Stimulated activated CD4-positive, alpha-beta T cell treated with anti-CD3 and anti-CD28 coated beads, Interleukin-2, amount 100 ng/mL, for 48 hours (primary cell): ENCODE measurements at regions not wholly inside any gene's neighbourhood (a gene's known extent, or its start where the extent isn't known, plus 50 kb on each side); places are given as distances from the start of the nearest gene placed in this dataset.

ENCODE experiments used
- DNase-seq, 2 donors: peaks; one replicate each; pipeline ENCODE4 v3.0.0-alpha.2; 2020

- DNase-seq: no peak
Measured at GRCh38 chr2:155100261-155100660, 401.8 kb downstream of the KCNJ3 start.

GRCh38 chr2:155099784-155100183 is 401.3 kb downstream of the KCNJ3 start:
- no peak for DNase-seq

- no peak for DNase-seq
Measured at GRCh38 chr2:155095613-155096012, 397.1 kb downstream of the KCNJ3 start.

GRCh38 chr2:155080373-155080772 is 381.9 kb downstream of the KCNJ3 start:
- DNase-seq: no peak

DNA sequence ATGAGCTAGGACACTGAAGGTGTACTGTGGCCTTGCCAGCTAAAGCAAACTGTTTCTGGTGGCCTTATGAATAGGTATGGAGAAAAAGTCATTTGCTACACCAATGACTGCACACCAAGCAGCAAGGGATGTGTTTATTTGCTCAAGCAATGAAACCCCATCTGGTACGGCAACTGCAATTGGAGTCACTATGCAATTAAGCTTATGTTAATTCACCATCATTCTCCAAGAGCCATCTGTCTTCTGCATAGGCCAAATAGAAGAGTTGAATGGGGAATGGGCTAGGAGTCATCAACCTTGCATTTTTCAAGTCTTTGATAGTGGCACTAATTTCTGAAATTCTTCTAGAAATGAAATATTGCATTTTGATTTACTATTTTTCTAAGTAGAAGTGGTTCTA is 372.0 kb downstream of the KCNJ3 start:
- no peak for DNase-seq

- DNase-seq: no peak
Measured at GRCh38 chr2:155062922-155063258, 364.4 kb downstream of the KCNJ3 start.

DNA sequence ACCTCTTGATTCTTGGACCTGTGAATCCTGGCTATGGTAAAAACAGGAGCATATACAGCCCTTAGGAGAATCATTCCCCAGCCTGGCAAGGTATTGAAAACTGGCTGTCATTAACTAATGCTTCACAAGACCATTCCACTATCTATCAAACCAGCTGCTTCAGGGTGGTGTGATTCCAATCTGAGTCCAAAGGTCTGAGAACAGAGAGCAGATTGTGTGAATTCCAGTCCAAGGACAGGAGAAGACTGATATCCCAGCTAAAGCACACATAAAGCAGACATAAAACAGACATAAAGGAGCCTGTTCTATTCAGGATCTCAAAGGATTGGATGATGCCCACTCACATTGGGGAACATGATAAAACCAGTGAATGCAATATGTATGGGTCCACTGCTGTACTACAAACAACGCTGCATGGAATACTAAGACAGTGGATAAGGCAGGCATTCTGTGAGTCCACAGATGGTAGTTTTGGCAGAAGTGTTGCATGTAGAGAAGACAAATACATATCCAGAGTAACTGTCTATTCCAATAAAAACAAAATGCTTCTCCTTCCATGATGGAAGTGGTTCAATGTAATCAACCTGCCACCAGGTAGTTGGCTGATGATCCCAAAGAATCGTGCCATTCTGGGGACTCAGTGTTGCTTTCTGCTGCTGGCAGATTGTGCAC is 363.9 kb downstream of the KCNJ3 start:
- DNase-seq: no peak

- DNase-seq: no peak
Measured at GRCh38 chr2:155060896-155061295, 362.4 kb downstream of the KCNJ3 start.

- DNase-seq: no peak
Measured at GRCh38 chr2:155054712-155055111, 356.2 kb downstream of the KCNJ3 start.

GRCh38 chr2:155043097-155043496 is 344.6 kb downstream of the KCNJ3 start:
- DNase-seq: no peak

- no peak for DNase-seq
Measured at GRCh38 chr2:155035308-155035707, 336.8 kb downstream of the KCNJ3 start.

DNA sequence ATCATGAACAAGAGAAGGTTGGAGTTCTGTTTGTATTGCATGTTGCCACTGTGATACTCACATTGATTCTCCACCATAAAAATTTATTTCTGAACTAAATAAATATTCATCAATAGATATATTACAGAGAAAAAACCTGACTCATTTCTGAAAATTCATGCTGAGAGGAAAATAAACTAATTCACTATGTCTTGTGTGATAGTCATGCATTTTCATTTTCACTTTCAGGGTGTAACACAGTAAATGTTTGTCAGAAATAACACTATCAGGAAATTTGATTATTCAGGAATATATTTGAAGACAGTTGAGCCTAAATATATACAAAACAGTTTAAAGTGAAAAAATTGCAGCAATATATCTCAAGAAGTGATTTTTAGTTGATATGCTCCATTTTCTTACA is 335.2 kb downstream of the KCNJ3 start:
- DNase-seq: no peak

DNA sequence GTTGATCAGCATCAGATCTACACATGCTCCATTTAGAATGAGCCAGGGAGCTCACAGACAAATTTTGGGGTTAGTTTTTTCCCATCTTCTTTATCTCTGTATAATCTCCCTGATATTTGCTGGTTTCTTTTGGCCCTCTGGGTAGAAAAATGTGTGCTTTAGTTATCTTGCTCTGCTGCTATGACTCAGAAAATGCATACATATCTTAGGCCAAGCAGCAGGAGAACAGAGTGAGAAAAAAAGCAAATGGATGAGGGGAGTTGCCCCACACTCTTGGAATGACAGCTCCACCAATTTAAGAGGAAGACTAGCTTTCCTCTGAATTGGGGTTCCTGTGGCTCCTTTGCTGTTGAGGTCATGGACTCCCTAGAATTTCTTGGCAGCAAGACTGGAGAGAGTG is 331.8 kb downstream of the KCNJ3 start:
- no peak for DNase-seq

GRCh38 chr2:155026651-155027174 is 328.2 kb downstream of the KCNJ3 start:
- no peak for DNase-seq

DNA sequence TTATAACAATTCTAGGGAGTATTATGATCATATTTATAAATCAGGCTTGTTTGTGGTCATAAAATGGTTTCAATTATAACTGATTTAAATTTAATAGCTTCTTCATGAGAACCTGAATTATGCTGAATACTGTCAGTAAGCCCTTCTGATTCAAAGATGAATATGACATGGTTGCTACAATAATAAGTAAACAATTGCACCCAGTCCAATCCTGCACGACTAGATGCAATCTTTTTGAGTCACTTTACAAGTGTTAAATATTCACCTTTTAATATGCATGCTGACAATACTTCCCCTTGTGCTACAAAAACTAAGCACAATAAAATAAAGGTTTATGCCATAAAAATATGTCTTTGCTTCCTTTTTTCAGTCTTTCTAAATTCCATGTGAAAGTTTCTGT is 325.2 kb downstream of the KCNJ3 start:
- DNase-seq: no peak

- DNase-seq: no peak
Measured at GRCh38 chr2:155022531-155022930, 324.0 kb downstream of the KCNJ3 start.

DNA sequence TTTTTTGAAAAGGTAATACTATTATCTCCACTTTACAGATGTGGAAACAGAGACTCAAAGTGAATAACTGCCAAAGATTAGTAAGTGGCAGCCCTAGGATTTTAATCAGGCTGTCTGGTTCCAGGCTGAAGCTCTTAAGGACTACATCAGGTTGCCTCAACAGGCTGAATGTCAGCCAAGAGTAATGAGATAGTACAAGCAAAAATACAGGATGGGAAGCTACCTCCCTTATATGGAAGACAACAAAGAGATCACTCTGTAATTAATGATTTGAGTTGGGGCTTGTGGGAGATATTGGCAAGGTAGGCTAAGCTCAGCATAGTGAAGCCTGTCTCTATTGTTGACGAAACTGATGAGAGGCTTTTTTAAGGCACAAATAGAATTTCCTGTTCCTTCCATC is 323.1 kb downstream of the KCNJ3 start:
- no peak for DNase-seq

DNA sequence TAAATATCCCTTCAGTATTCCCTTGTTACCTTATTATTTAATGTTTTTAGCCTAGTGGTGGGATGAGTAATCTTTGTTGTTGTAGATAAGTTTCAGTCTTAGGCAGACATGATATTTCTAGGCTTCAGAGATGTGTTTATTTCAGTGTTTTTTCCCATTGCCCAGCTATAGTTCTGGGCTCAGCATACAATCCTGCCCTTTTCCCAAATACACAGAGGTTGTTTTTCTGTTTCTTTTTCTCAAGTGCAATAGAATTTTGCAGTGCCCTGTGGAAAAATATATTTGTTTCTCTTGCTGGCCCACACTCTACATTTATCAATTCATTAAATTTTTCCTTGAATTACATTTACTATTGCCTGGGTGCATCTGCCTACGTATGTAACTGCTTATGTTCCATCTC is 321.8 kb downstream of the KCNJ3 start:
- DNase-seq: no peak

- no peak for DNase-seq
Measured at GRCh38 chr2:155010925-155011324, 312.4 kb downstream of the KCNJ3 start.

- DNase-seq: no peak
Measured at GRCh38 chr2:154995361-154995760, 296.9 kb downstream of the KCNJ3 start.

GRCh38 chr2:154992826-154993225 is 294.3 kb downstream of the KCNJ3 start:
- DNase-seq: no peak

DNA sequence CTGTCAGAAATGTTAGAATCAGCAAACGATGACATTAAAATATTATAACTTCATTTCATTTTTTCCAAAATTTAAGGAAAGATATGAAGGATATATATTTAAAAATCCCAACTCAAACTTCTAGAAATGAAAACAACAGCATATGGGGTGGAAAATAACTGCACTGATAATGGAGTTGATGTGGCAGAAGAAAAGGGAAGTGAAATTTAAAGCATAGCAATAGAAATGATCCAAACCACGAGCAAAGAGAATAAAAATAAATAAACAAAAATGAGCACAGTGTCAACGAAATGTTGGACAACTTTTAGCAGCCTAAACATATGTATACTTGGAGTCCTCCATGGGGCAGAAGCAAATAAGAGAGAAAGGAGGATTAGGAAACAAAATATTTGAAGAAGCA is 280.2 kb downstream of the KCNJ3 start:
- no peak for DNase-seq

GRCh38 chr2:154978244-154978643 is 279.7 kb downstream of the KCNJ3 start:
- no peak for DNase-seq

GRCh38 chr2:154974041-154974440 is 275.5 kb downstream of the KCNJ3 start:
- DNase-seq: no peak

DNA sequence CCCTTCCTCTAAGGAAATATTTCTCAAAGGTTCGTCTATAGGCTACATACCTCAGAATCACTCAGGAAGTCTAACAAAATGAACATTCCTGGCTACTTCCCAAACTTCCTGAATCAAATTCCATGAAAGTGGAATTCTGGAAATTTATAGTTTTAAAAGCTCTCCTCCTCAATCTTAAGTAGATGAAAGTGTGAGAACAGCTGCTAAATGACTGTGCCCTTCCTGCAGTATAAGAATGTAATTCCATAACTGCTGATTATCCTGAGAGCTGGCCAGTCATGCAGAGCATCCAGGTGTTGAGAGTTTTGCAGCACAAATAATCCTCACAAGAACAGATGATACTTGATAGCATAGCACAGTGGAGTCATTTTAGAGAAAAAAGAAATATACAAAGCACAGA is 265.0 kb downstream of the KCNJ3 start:
- DNase-seq: no peak
